NCI-H2029 (cell line): ENCODE measurements at regions not wholly inside any gene's neighbourhood (a gene's known extent, or its start where the extent isn't known, plus 50 kb on each side); places are given as distances from the start of the nearest gene placed in this dataset.
"Not testable (repeated sequence)": the region's sequence is repeated elsewhere in the genome, so short reads cannot be mapped to it uniquely, and the experiment has no call there.

Experiments
- DNase-seq: peaks from one replicate; lab custom pipeline; 2025; lab: John Stamatoyannopoulos, UW

DNA sequence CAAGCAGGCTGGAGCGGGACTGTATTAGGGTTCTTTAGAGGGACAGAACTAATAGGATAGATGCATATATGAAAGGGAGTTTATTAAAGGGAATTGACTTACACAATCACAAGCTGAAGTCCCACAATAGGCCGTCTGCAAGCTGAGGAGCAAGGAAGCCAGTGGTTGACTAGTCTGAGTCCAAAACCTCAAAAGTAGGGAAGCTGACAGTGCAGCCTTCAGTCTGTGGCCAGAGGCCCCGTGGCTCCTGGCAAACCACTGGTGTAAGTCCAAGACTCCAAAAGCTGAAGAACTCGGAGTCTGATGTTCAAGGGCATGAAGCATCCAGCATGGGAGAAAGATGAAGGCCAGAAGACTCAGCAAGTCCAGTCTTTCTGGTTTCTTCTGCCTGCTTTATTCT, 281.8 kb downstream of the QKI start:
- not testable (repeated sequence) for DNase-seq

DNA sequence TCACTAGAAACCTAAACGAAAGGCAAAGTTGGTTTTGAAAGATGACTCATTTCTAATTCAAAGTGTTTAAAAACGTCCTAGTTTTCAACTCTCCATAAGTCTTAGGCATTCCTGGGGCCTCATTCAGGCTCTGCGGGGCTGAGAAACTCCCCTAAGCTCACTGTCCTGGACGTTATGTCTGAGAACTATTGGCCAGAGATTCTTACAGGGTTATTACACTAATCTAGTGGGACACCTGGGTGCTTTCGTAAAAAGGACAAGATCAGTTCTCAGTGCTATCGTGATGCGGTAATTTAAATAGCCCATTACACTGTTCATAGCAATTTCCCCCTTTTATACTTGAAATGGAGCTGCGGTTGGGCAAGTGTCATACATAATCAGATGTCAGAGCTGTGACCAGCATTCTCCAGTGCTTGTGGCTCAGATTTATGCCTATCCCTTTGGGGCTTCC, 280.9 kb downstream of the QKI start:
- no peak for DNase-seq

DNA sequence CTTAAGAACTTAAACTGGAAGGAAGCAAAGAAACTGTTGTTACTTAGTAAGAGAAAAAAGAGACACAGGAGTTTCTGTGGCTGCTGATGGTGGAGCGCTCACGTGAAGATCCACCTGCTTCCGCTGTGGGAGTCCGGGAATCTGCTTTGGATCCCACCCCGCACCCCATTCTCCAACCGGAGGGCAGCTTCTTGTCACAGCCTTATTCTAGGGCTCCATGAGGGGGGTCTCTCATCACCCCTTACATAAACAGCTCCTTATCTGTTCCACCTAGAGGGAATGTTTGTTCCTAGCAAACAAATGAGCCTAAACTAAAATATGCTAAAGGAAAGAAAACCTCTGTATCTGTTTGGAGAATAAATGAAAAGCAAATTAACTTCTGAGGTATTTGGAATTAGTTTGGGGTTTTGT, 280.5 kb downstream of the QKI start:
- no peak for DNase-seq

DNA sequence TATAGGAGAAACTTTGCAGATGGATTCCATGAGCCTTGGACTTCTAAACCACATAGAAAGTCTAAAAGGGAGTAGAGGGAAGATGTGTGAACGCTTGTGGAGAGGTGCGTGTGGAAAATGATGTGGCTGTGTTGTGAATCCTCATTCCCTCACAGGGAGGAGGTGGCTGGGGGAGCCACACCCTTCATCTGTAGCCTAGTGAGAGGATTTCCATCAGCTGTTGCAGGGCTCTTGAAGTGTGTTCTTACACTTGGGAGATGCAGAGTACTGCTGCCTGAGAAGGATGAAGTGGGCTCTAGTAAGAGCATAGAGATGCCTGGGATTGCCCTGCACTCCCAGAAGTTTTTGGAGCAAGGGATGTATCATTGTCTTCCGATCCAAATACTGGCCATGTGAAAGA, 279.6 kb downstream of the QKI start:
- DNase-seq, result no peak

GRCh38 chr6:163691049-163691448, 276.5 kb downstream of the QKI start:
- DNase-seq, result no peak

DNA sequence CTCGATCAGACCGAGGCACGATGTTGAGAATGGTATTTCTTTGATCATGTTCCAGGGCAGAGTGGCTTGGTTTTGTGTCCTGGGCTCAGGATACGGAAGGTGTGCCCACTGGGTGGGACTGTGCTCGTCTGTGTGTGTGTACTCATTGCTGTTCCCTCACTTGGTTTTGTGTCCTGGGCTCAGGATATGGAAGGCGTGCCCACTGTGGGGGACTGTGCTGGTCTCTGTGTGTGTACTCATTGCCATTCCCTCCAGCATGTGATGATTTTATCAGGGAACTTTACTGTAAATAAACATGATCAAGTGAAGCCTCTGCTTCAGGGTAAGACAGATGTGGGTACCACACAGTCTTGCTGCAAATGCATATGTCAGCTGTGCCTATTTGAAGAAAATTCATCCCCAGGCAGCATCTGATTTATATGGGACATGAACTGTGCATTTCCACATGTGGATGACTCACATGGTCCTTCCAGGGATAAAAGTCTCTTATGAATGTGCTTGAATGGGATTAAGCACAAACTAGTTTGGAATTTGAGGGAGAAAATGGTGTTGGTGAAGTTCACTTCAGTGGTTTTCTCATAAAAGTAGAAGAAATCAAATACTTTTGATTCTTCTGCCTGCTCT, 274.3 kb downstream of the QKI start:
- DNase-seq, result no peak

DNA sequence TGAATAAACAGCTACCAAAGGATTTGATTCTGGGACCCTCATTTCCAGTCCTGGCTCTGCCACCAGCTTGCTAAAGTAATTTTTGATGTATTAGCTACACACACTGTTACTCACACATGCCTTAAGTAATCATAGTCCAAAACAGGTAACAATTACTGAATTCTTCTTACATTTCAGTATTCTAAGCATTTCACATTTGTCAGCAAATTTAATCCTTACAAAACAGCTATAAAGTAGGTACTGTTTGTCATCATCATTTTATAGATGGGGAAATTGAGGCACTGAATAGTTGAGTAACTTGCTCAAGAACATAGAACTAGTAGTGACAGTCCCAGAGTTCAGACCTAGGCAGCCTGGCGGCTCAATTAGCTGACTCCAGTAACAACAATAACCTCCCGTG, 272.6 kb downstream of the QKI start:
- no peak for DNase-seq

GRCh38 chr6:163686301-163686700, 271.8 kb downstream of the QKI start:
- no peak for DNase-seq

DNA sequence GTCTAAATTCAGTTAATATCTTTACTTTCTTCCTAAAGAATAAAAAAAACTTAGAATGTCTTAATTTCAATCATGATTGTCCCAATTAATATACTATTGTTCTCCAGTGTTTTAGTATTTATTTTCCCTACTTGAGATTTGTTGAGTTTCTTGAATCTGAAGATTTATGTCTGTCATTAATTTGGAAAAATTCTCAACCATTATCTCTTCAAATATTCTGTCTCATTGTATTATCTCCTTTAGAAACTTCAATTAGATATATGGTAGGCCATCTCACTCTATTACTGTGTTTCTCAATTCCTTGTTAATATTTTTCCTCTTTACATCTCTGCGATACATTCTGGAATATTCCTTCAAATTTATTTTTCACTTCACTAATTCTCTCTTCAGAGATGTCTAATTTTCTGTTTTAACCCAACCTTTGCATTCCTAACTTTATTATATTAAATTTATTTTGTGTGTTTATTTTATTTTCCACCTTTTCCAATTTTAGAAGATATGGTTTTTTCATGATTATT, 268.6 kb downstream of the QKI start:
- DNase-seq, result no peak

- no peak for DNase-seq
Measured at GRCh38 chr6:163679753-163680152, 265.2 kb downstream of the QKI start.

DNA sequence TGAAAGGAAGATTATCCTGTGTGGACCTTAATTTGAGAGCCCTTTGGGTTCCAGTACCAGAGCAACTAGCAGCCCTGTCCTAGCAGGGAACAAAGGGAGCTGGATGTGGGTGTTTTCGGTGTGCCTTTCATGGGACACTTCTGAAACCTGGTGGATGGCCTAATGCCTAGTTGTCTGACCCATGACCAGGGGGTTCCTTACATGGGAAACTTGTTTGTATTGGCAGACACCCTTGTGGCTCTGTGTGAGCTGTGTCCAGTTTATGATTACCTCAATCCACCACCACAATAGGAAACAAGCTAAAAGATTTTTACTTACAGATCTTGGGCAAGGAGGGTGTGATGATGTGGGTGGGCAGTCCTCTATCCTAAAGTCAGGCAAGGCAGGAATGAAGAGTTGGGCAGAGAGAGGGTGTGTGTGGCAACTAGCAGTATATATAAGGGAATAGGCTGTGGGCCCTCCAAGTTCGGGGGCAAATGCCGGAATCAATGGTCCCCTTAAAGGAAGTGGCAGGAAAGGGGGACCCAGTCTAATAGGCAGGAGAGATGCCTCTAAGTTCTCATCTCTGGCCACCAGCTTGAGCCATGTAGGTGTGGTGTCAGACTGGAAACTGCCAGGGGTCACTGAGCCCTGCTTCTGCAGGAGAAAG, 264.6 kb downstream of the QKI start:
- no peak for DNase-seq

DNA sequence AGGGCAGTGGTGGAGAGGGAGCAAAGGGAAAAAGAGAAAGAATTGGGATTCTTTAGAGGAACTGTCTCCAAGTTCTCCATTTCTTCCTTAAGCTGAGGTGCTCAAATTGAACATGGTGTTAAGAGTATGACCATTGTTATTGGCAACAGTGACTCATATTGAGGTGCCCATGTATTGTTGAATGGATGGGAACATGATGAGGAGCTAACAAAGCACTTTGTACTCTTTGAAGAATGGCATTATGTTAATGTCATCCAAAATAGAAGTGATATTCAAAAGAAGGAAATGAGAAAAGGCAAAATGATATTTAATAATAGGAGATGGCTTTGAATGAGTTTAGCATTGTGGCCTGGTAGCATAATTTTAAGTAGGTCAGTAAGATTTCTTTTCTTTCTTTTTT, 261.1 kb downstream of the QKI start:
- no peak for DNase-seq

DNA sequence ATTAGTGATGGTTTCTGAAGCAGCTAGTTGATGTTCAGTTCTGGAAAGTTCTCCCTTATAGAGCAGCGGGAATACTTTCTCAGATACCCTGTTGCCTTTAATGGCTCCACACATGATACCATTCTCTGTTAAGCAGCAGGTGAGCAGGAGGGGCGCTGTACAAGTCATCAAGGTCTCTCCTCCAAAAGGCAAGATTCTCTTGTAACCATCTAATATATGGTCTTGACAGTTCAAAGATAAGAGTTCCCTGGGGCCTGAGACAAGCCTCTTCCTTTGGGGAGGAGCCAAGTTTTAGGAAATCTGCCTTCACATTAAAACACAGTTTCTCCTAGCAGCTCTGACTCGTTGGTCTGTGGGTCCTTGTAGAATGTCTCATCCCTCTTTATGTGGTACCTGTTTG, 258.2 kb downstream of the QKI start:
- DNase-seq, result no peak

DNA sequence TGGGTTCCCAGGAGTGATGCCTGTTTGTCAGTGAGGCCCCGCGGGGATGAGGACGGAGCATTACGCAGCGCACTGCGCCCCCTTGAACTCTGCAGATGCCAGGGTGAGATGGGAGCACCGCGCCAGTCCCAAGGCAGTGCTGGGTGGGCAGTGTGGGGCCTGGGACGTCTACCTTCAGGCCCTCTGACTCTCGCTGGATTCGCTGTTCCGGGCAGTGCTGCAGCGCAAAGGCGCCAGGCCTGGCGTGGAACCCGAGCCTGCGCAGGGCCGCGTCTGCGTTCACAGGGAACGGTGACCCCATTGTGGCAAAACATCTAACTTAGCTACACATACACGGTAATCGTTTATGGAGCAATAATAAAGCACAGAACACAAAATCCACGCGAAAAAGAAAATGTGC, 257.3 kb downstream of the QKI start:
- DNase-seq, result no peak

DNA sequence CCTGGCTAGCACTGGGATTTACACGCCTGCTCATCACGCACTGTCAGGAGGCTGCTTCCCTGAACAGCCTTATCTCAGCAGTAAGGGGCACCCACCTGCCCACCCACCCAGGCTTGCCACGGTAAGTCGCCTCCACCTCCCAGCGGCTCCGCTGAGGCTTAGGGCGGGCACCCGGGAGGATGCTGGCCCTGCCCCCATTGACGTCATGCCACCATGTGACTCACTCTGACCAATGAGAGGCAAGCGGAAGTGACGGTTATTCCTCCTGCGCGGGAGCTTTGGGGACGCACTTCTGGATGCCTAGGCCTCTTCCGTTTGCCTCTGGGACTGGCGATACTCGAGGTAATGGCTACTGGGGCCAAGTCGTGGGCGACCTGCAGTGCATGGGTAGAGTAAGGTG, 256.8 kb downstream of the QKI start:
- no peak for DNase-seq

DNA sequence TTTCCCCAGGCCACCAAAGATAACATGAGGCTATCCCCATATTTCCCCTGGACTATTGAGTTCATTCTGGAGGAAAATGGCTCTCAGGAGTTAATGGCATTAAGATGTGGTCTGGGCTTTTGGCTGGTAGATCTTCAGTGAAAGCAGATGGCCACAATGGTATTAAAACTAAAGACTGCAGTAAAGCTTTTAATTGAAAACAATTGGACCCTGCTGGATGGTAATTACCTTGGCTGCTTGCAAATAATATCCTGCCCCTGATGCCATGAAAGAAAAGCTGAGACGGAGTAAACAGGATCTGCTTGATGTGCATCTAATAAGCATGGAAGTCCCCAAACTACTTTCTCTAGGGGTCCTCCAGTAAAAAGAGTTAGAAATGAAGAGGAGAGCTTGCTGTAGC, 255.8 kb downstream of the QKI start:
- DNase-seq, result no peak

DNA sequence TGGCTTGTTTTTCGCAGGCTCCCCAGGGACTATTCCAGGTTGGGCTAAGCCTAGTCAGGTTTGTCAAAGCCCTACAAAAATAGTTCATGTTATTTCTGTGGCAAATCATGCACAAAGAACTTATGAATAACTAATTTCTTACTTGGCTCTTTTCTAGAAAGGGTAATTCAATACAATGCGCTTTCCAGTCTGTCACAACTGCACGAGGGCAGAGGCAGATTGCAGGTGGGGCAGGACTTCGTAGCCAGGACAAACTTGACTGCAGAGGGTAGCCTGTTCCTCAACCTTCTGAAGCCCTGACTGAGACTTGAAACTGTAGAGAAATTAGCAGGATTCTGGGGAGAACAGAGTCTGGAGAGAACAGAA, 253.5 kb downstream of the QKI start:
- DNase-seq, result no peak

DNA sequence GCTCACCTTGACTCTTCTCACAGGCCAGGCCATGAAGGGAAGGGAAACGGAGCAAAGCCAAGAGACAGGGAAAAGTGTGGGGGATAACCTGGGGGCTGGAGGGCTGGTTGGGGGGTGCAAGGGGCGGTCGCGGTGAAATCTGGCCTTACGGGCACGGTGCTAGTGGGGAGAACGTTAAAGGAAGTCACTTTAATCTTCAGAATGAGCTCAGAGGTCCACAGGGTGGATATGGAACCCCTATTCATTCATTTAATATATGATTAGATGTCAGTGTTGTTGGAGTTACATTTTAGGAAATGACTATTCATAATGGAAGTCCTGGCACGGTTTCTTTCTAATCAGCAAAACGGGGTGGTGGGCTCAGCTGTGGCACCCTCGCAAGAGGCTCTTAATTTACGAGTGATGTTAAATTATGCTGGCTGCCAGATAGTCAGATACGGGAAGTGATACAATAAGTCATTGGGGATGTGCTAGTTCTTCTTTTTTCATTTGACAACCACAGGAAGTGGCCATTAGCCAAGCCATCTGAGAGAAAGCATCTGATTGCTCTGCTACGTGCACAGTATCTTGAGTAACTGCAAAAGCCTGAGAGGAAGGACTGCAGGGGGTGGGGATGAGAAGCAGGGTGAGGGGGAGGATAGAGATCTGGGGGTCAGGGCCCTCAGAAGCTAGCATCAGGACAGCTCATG, 253.0 kb downstream of the QKI start:
- DNase-seq, result no peak

- no peak for DNase-seq
Measured at GRCh38 chr6:163665464-163665863, 250.9 kb downstream of the QKI start.

- no peak for DNase-seq
Measured at GRCh38 chr6:163663575-163663974, 249.1 kb downstream of the QKI start.

- no peak for DNase-seq
Measured at GRCh38 chr6:163662604-163663225, 248.2 kb downstream of the QKI start.

- DNase-seq, result no peak
Measured at GRCh38 chr6:163661272-163661671, 246.8 kb downstream of the QKI start.

DNA sequence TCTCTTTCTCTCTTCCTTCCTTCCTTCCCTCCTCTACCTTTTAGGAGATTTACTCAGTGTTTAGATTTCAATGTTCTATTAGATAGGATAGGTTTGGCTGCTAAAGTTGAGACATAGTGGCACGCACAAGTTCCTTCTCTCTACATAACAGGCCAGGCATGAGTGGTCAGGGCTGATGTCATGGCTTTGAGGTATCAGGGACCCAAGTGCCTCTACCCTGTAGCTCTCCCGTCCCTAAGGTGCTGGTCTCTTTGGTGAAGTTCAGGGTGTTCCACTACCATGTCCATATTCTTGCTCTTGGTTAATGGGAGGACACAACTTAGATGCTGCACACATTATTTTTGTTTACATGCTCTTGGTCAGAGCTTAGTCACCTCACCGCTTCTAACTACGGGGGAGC, 245.3 kb downstream of the QKI start:
- no peak for DNase-seq
